ENCODE measurements at regions not wholly inside any gene's neighbourhood (a gene's known extent, or its start where the extent isn't known, plus 50 kb on each side); places are given as distances from the start of the nearest gene placed in this dataset.

GRCh38 chr11:113632981-113633380, 73.1 kb downstream of the TMPRSS5 start:
- TF ChIP-seq CTCF (conservative IDR thresholded peaks at IDR 0.05; ENCODE audit: low read length) (no peak), EZH2phosphoT487 (IDR thresholded peaks at IDR 0.05; ENCODE audit: borderline replicate concordance, low read depth, low read length) (no peak)

Measured in OCI-LY7 (cell line).